SW480 (cell line): ENCODE measurements at regions not wholly inside any gene's neighbourhood (a gene's known extent, or its start where the extent isn't known, plus 50 kb on each side); places are given as distances from the start of the nearest gene placed in this dataset.

Experiments
- DNase-seq: peaks from one replicate; pipeline ENCODE4 v3.0.0-alpha.2; 2016; ENCODE audit warnings: low spot score

GRCh38 chr3:68163062-68163461 is 508.6 kb upstream of the SUCLG2 start:
- no peak for DNase-seq

- DNase-seq: no peak
Observed at GRCh38 chr3:68162644-68163043, 508.2 kb upstream of the SUCLG2 start.

GRCh38 chr3:68151359-68151758 is 496.9 kb upstream of the SUCLG2 start:
- no peak for DNase-seq

GRCh38 chr3:68148447-68148846 is 494.0 kb upstream of the SUCLG2 start:
- DNase-seq: no peak

- DNase-seq: no peak
Observed at GRCh38 chr3:68142441-68142840, 488.0 kb upstream of the SUCLG2 start.

GRCh38 chr3:68139897-68140296 is 485.5 kb upstream of the SUCLG2 start:
- no peak for DNase-seq

GRCh38 chr3:68136411-68136810 is 482.0 kb upstream of the SUCLG2 start:
- DNase-seq: no peak

- DNase-seq: no peak
Observed at GRCh38 chr3:68135067-68135466, 480.7 kb upstream of the SUCLG2 start.

GRCh38 chr3:68129065-68129464 is 474.7 kb upstream of the SUCLG2 start:
- DNase-seq: no peak

GRCh38 chr3:68123231-68123630 is 468.8 kb upstream of the SUCLG2 start:
- DNase-seq: no peak

GRCh38 chr3:68121287-68121686 is 466.9 kb upstream of the SUCLG2 start:
- no peak for DNase-seq

GRCh38 chr3:68116580-68116979 is 462.2 kb upstream of the SUCLG2 start:
- no peak for DNase-seq

GRCh38 chr3:68103811-68104210 is 449.4 kb upstream of the SUCLG2 start:
- no peak for DNase-seq

- DNase-seq: no peak
Observed at GRCh38 chr3:68090571-68090970, 436.2 kb upstream of the SUCLG2 start.

GRCh38 chr3:68089572-68090011 is 435.2 kb upstream of the SUCLG2 start:
- no peak for DNase-seq

GRCh38 chr3:68088636-68089035 is 434.2 kb upstream of the SUCLG2 start:
- DNase-seq: no peak

GRCh38 chr3:68088216-68088615 is 433.8 kb upstream of the SUCLG2 start:
- no peak for DNase-seq

- no peak for DNase-seq
Observed at GRCh38 chr3:68072062-68072461, 417.6 kb upstream of the SUCLG2 start.

GRCh38 chr3:68070186-68070585 is 415.8 kb upstream of the SUCLG2 start:
- no peak for DNase-seq

- no peak for DNase-seq
Observed at GRCh38 chr3:68067314-68067713, 412.9 kb upstream of the SUCLG2 start.

GRCh38 chr3:68062926-68063325 is 408.5 kb upstream of the SUCLG2 start:
- DNase-seq: no peak

GRCh38 chr3:68060910-68061309 is 406.5 kb upstream of the SUCLG2 start:
- no peak for DNase-seq

GRCh38 chr3:68060191-68060590 is 405.8 kb upstream of the SUCLG2 start:
- no peak for DNase-seq

GRCh38 chr3:68059628-68060152 is 405.3 kb upstream of the SUCLG2 start:
- DNase-seq: no peak
